Amygdala (tissue), 56 donors: ENCODE measurements at regions not wholly inside any gene's neighbourhood (a gene's known extent, or its start where the extent isn't known, plus 50 kb on each side); places are given as distances from the start of the nearest gene placed in this dataset.
"Not testable (repeated sequence)": the region's sequence is repeated elsewhere in the genome, so short reads cannot be mapped to it uniquely, and the experiment has no call there.

ENCODE experiments used
- DNase-seq, 56 donors: peaks; one replicate each; lab custom pipeline; 2025; lab: John Stamatoyannopoulos, UW

- no peak for DNase-seq
These were observed 50.6 kb upstream of the FER start for GRCh38 chr5:108696951-108697715.

- DNase-seq, result no peak
These were observed 51.3 kb upstream of the FER start for GRCh38 chr5:108696407-108696806.

GRCh38 chr5:108688485-108688884 is 59.2 kb upstream of the FER start:
- DNase-seq, result no peak

- DNase-seq, result peak in 1 of 56 donors; percentile 5
These were observed 60.0 kb upstream of the FER start for GRCh38 chr5:108687595-108688200.

GRCh38 chr5:108686676-108687075 is 61.0 kb upstream of the FER start:
- DNase-seq, result no peak

- DNase-seq, result not testable (repeated sequence)
These were observed 62.1 kb upstream of the FER start for GRCh38 chr5:108685448-108686216.

GRCh38 chr5:108681079-108681921 is 66.4 kb upstream of the FER start:
- peak in 8 of 56 donors; percentile 2 to 50 (median 20) for DNase-seq

- no peak for DNase-seq
These were observed 69.6 kb upstream of the FER start for GRCh38 chr5:108678091-108678490.

- DNase-seq, result no peak
These were observed 72.0 kb upstream of the FER start for GRCh38 chr5:108675736-108676135.

GRCh38 chr5:108672639-108673038 is 75.1 kb upstream of the FER start:
- no peak for DNase-seq

- no peak for DNase-seq
These were observed 77.0 kb upstream of the FER start for GRCh38 chr5:108670591-108671289.

- DNase-seq, result no peak
These were observed 78.2 kb upstream of the FER start for GRCh38 chr5:108669462-108669861.

GRCh38 chr5:108661590-108662219 is 86.0 kb upstream of the FER start:
- no peak for DNase-seq

GRCh38 chr5:108661024-108661423 is 86.7 kb upstream of the FER start:
- DNase-seq, result no peak

GRCh38 chr5:108660291-108660690 is 87.4 kb upstream of the FER start:
- DNase-seq, result no peak

- no peak for DNase-seq
These were observed 88.2 kb upstream of the FER start for GRCh38 chr5:108659531-108659930.

GRCh38 chr5:108655750-108656450 is 91.8 kb upstream of the FER start:
- no peak for DNase-seq

GRCh38 chr5:108654051-108654450 is 93.6 kb upstream of the FER start:
- DNase-seq, result no peak

- no peak for DNase-seq
These were observed 94.5 kb upstream of the FER start for GRCh38 chr5:108653201-108653600.
